ENCODE measurements at regions not wholly inside any gene's neighbourhood (a gene's known extent, or its start where the extent isn't known, plus 50 kb on each side); places are given as distances from the start of the nearest gene placed in this dataset.
"Not testable (repeated sequence)": the region's sequence is repeated elsewhere in the genome, so short reads cannot be mapped to it uniquely, and the experiment has no call there.

- TF ChIP-seq ZNF148 (tag by site-specific recombination; IDR thresholded peaks at IDR 0.05; ENCODE audit: borderline replicate concordance) (no peak), ZNF292 (tag by site-specific recombination; IDR thresholded peaks at IDR 0.05; ENCODE audit: borderline replicate concordance, low read depth) (no peak), ZNF398 (tag by site-specific recombination; IDR thresholded peaks at IDR 0.05) (no peak)
These were observed 101.3 kb upstream of the ADAMTS9 start (continued) for GRCh38 chr3:64789111-64789510.

GRCh38 chr3:64783200-64783599, 95.4 kb upstream of the ADAMTS9 start:
- H3K9me3 ChIP-seq (ENCODE audit: control insufficient read depth, insufficient read depth, low read depth, low read length) = no peaks in the 10 kb centered on the region
- ChIA-PET CTCF (interaction anchor here (0.7 kb wide), 1 partner anchor 25 kb away, joined by 4 read pairs; no protein-coding TSS in a partner anchor), POLR2A (no interaction called here)
- H3K27ac ChIP-seq (ENCODE audit: extremely low read depth, low read depth, low read length) = no peak overlapping the region
- no peaks in the 10 kb centered on the region for H3K4me1 ChIP-seq (ENCODE audit: control insufficient read depth, insufficient read depth, low read length)
- H3K36me3 ChIP-seq (ENCODE audit: control insufficient read depth in 2 of 2, insufficient read depth in 1 of 2, low read length in 2 of 2) = no peaks in the 10 kb centered on the region
- H3K4me3 ChIP-seq (ENCODE audit: low read depth, low read length) = no peak overlapping the region
- TF ChIP-seq ZFHX2 (tag by site-specific recombination; conservative IDR thresholded peaks at IDR 0.05) (no peak), ZNF114 (tag by site-specific recombination; IDR thresholded peaks at IDR 0.05) (no peak), ZNF571 (tag by site-specific recombination; IDR thresholded peaks at IDR 0.05) (no peak), ZNF10 (tag by site-specific recombination; IDR thresholded peaks at IDR 0.05) (no peak), ZNF791 (tag by site-specific recombination; IDR thresholded peaks at IDR 0.05) (no peak), SCRT2 (tag by site-specific recombination; IDR thresholded peaks at IDR 0.05) (no peak), ZNF184 (tag by site-specific recombination; IDR thresholded peaks at IDR 0.05) (no peak), ZBTB1 (tag by site-specific recombination; IDR thresholded peaks at IDR 0.05) (no peak), ZNF223 (tag by site-specific recombination; IDR thresholded peaks at IDR 0.05) (no peak)

- H3K36me3 ChIP-seq (ENCODE audit: control insufficient read depth in 2 of 2, insufficient read depth in 1 of 2, low read length in 2 of 2); H3K4me1 ChIP-seq (ENCODE audit: control insufficient read depth, insufficient read depth, low read length); H3K4me3 ChIP-seq (ENCODE audit: low read depth, low read length); POLR2A ChIA-PET; H3K9me3 ChIP-seq (ENCODE audit: control insufficient read depth, insufficient read depth, low read depth, low read length); H3K27ac ChIP-seq (ENCODE audit: extremely low read depth, low read depth, low read length): not testable (repeated sequence)
- CTCF ChIA-PET = interaction anchor here (0.8 kb wide), 1 partner anchor 251 kb away, joined by 3 read pairs; no protein-coding TSS in a partner anchor
These were observed 93.1 kb upstream of the ADAMTS9 start for GRCh38 chr3:64780923-64781322.

GRCh38 chr3:64773137-64773536, 85.3 kb upstream of the ADAMTS9 start:
- Histone ChIP-seq H3K36me3 (ENCODE audit: control insufficient read depth in 2 of 2, insufficient read depth in 1 of 2, low read length in 2 of 2) (no peaks in the 10 kb centered on the region), H3K4me3 (ENCODE audit: low read depth, low read length) (no peak overlapping the region)
- POLR2A ChIA-PET = no interaction called here
- no peak for TF ChIP-seq TSHZ1 (tag by site-specific recombination; IDR thresholded peaks at IDR 0.05; ENCODE audit: borderline replicate concordance)
- TF ChIP-seq ZBTB1 (tag by site-specific recombination; IDR thresholded peaks at IDR 0.05) = no peak
- TF ChIP-seq ZNF146 (tag by site-specific recombination; IDR thresholded peaks at IDR 0.05) = no peak
- no peak for TF ChIP-seq ZNF692 (tag by site-specific recombination; IDR thresholded peaks at IDR 0.05)
- TF ChIP-seq ZNF837 (tag by site-specific recombination; IDR thresholded peaks at IDR 0.05) = no peak
- no peak for TF ChIP-seq ZNF530 (tag by site-specific recombination; IDR thresholded peaks at IDR 0.05; ENCODE audit: low read depth)
- no peak for TF ChIP-seq AEBP2 (tag by site-specific recombination; IDR thresholded peaks at IDR 0.05; ENCODE audit: borderline replicate concordance)
- no peak for TF ChIP-seq ZNF302 (tag by site-specific recombination; IDR thresholded peaks at IDR 0.05; ENCODE audit: low read depth)

More at GRCh38 chr3:64773137-64773536, 85.3 kb upstream of the ADAMTS9 start:
- Histone ChIP-seq H3K9me3 (ENCODE audit: control insufficient read depth, insufficient read depth, low read depth, low read length) (no peaks in the 10 kb centered on the region), H3K4me1 (ENCODE audit: control insufficient read depth, insufficient read depth, low read length) (no peaks in the 10 kb centered on the region), H3K27ac (ENCODE audit: extremely low read depth, low read depth, low read length) (no peak overlapping the region)
- CTCF ChIA-PET = no interaction called here

Measured in HEK293 (cell line).